ENCODE measurements at regions not wholly inside any gene's neighbourhood (a gene's known extent, or its start where the extent isn't known, plus 50 kb on each side); places are given as distances from the start of the nearest gene placed in this dataset.

GRCh38 chr17:54435966-54436365 is 464.7 kb upstream of the TOM1L1 start:
- TF ChIP-seq CTCF (IDR thresholded peaks at IDR 0.05; ENCODE audit: low read depth, low read length) (no peak), EZH2phosphoT487 (IDR thresholded peaks at IDR 0.05; ENCODE audit: low read depth) (no peak)

All from OCI-LY3 (cell line).